NB4 (cell line): ENCODE measurements at regions not wholly inside any gene's neighbourhood (a gene's known extent, or its start where the extent isn't known, plus 50 kb on each side); places are given as distances from the start of the nearest gene placed in this dataset.

Experiments
- CTCF ChIP-seq: IDR thresholded peaks from one replicate; pipeline ENCODE4 v1.5.1; 2012; ENCODE audit warnings: low read depth, low read length
- MAX ChIP-seq: IDR thresholded peaks from 2 replicates; pipeline ENCODE4 v1.6.1; 2011; ENCODE audit warnings: low read depth, low read length
- POLR2A ChIP-seq: IDR thresholded peaks from 2 replicates; pipeline ENCODE4 v1.6.1; 2011; ENCODE audit warnings: mild to moderate bottlenecking; ENCODE audit not compliant: insufficient read length; ENCODE audit errors: extremely low read depth

GRCh38 chr5:82786748-82787147, 290.4 kb downstream of the TMEM167A start:
- TF ChIP-seq CTCF (no peak), POLR2A (no peak), MAX (no peak)
